MM.1S (cell line): ENCODE measurements at regions not wholly inside any gene's neighbourhood (a gene's known extent, or its start where the extent isn't known, plus 50 kb on each side); places are given as distances from the start of the nearest gene placed in this dataset.

ENCODE experiments used
- DNase-seq: peaks from one replicate; pipeline ENCODE4 v3.0.0-alpha.2; 2015
- H2AFZ ChIP-seq: fragments of 300-600 bp; sonication (generic); 2 replicates; pipeline ENCODE4 v1.6.0; 2016; ENCODE audit warnings: antibody characterized with exemption, low read length
- H3F3A ChIP-seq: fragments of 300-600 bp; sonication (generic); 2 replicates; pipeline ENCODE4 v1.6.1; 2016; ENCODE audit warnings: mild to moderate bottlenecking, antibody characterized with exemption, low read length, moderate library complexity, mixed read lengths; ENCODE audit not compliant: insufficient read depth
- H3K27ac ChIP-seq: fragments of 300-600 bp; sonication (generic); 2 replicates; pipeline ENCODE4 v1.5.1; 2016; ENCODE audit warnings: mild to moderate bottlenecking, low read length
- H3K27me3 ChIP-seq: fragments of 300-600 bp; sonication (generic); replicated peaks from 2 replicates; pipeline ENCODE4 v1.6.0; 2016; ENCODE audit warnings: low read length; ENCODE audit not compliant: insufficient read depth
- H3K36me3 ChIP-seq: fragments of 300-600 bp; sonication (generic); replicated peaks from 2 replicates; pipeline ENCODE4 v1.6.1; 2016; ENCODE audit warnings: mild to moderate bottlenecking, low read length, mixed read lengths; ENCODE audit not compliant: insufficient read depth
- H3K4me1 ChIP-seq: fragments of 300-600 bp; sonication (generic); 2 replicates; pipeline ENCODE4 v1.6.1; 2016; ENCODE audit warnings: low read length, mixed read lengths
- H3K4me2 ChIP-seq: fragments of 300-600 bp; sonication (generic); 2 replicates; pipeline ENCODE4 v1.6.0; 2016; ENCODE audit warnings: low read depth, low read length
- H3K4me3 ChIP-seq: fragments of 300-600 bp; sonication (generic); 2 replicates; pipeline ENCODE4 v1.5.1; 2016; ENCODE audit warnings: low read length, mixed read lengths
- H3K79me2 ChIP-seq: fragments of 300-600 bp; sonication (generic); 2 replicates; pipeline ENCODE4 v1.6.1; 2016; ENCODE audit warnings: mixed run types, low read length, mixed read lengths
- H3K9ac ChIP-seq: fragments of 300-600 bp; sonication (generic); 2 replicates; pipeline ENCODE4 v1.6.1; 2016; ENCODE audit warnings: low read length, mixed read lengths
- H3K9me2 ChIP-seq: fragments of 300-600 bp; sonication (generic); replicated peaks from 2 replicates; pipeline ENCODE4 v1.6.1; 2016; ENCODE audit warnings: mild to moderate bottlenecking, low read length, mixed read lengths; ENCODE audit not compliant: insufficient read depth
- H3K9me3 ChIP-seq: fragments of 300-600 bp; sonication (generic); replicated peaks from 2 replicates; pipeline ENCODE4 v1.6.1; 2016; ENCODE audit warnings: mild to moderate bottlenecking, low read length, mixed read lengths; ENCODE audit not compliant: insufficient read depth
- H4K20me1 ChIP-seq: fragments of 300-600 bp; sonication (generic); 2 replicates; pipeline ENCODE4 v1.6.1; 2016; ENCODE audit warnings: mild to moderate bottlenecking, low read length, moderate library complexity, mixed read lengths; ENCODE audit not compliant: insufficient read depth
- EZH2 ChIP-seq: fragments of 300-600 bp; sonication (generic); optimal IDR thresholded peaks from 2 replicates; pipeline ENCODE3; 2017; ENCODE audit warnings: low read depth, mild to moderate bottlenecking, antibody characterized with exemption, low read length, mixed read lengths
- EZH2phosphoT487 ChIP-seq: fragments of 300-600 bp; sonication (generic); IDR thresholded peaks from 2 replicates; pipeline ENCODE4 v1.6.1; 2018; ENCODE audit warnings: antibody characterized with exemption, low read length
- TF ChIP-seq, protein P1 (sequence below): fragments of 300-600 bp; sonication (generic); IDR thresholded peaks from 2 replicates; pipeline ENCODE4 v1.5.1; 2016; ENCODE audit warnings: antibody characterized with exemption, low read length, mixed read lengths

DNA sequence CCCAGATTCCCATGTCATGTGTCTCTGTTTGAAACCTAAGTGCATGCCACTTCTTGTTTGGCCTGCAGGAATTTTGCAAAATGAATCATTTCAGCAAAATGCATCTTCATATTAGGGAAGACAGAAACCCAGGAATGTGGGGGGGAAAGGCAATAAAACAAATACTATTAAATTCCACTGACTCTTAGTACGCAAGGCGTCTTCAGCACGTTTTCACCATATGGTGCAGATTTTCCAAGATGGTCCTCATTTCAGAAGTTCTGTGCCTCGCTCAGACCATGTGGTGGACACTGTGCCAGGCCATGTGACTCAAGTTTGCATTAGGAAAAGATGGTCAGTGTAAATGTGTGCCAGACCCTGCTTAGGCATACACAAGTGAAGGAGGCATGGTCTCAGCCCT lies 184.0 kb downstream of the ACTL7B start:
- no peak overlapping the region for H3K9ac ChIP-seq
- H3F3A ChIP-seq = no peaks in the 10 kb centered on the region
- H3K27me3 ChIP-seq = no peaks in the 10 kb centered on the region
- H3K27ac ChIP-seq = no peak overlapping the region
- no peaks in the 10 kb centered on the region for H4K20me1 ChIP-seq
- TF ChIP-seq, protein P1, sequence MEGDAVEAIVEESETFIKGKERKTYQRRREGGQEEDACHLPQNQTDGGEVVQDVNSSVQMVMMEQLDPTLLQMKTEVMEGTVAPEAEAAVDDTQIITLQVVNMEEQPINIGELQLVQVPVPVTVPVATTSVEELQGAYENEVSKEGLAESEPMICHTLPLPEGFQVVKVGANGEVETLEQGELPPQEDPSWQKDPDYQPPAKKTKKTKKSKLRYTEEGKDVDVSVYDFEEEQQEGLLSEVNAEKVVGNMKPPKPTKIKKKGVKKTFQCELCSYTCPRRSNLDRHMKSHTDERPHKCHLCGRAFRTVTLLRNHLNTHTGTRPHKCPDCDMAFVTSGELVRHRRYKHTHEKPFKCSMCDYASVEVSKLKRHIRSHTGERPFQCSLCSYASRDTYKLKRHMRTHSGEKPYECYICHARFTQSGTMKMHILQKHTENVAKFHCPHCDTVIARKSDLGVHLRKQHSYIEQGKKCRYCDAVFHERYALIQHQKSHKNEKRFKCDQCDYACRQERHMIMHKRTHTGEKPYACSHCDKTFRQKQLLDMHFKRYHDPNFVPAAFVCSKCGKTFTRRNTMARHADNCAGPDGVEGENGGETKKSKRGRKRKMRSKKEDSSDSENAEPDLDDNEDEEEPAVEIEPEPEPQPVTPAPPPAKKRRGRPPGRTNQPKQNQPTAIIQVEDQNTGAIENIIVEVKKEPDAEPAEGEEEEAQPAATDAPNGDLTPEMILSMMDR = no peak
- TF ChIP-seq EZH2 (no peak), EZH2phosphoT487 (no peak)
- H2AFZ ChIP-seq = no peak overlapping the region
- no peak overlapping the region for H3K4me3 ChIP-seq
- no peaks in the 10 kb centered on the region for H3K36me3 ChIP-seq
- no peaks in the 10 kb centered on the region for H3K9me3 ChIP-seq
- no peaks in the 10 kb centered on the region for H3K9me2 ChIP-seq
- H3K79me2 ChIP-seq = no peaks in the 10 kb centered on the region
- H3K4me2 ChIP-seq = no peak overlapping the region
- H3K4me1 ChIP-seq = no peaks in the 10 kb centered on the region
- no peak for DNase-seq

DNA sequence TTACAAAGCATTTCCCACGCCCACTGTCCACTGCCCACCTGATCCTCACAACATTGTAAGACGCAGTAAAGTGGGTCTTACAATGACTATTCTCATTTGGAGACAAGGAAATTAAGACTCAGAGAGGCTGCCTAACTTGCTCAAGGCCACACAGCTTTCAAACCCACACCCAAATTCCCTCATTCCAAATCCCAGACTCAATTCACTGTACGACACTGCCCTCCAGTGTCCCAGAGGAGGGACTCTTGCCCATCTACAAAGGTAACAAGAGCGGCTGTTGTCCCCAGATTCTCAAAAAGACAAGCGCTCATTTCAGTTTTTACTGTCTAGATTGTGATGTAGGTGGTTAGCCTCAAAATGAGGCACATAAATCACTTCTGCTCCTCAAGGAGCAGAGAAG lies 184.6 kb downstream of the ACTL7B start:
- no peak overlapping the region for H3K9ac ChIP-seq

DNA sequence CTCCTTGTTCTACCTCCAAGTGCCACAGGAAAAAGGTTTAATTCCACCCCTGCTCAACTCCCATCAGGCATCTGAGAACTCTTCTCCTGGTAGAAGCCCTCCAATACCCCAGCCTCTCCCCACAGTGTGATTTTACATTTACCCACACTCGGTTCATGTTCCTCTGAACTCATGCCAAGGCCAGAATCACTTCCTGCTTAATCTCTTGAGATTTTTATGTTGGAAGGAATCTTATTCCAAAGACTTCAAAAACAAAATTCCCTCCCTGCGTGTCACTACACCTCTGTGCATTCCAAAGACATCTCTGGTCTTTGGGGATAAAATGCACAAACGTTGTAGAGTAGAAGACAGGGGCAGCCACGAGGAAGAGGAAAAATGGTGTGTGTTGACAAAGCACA lies 186.8 kb downstream of the ACTL7B start:
- no peak for TF ChIP-seq EZH2phosphoT487
- TF ChIP-seq, protein P1 = no peak
- TF ChIP-seq EZH2 = no peak
- H3K79me2 ChIP-seq = no peaks in the 10 kb centered on the region
- no peak overlapping the region for H3K9ac ChIP-seq
- H3F3A ChIP-seq = no peaks in the 10 kb centered on the region
- no peak overlapping the region for H2AFZ ChIP-seq
- H3K9me3 ChIP-seq = no peaks in the 10 kb centered on the region
- DNase-seq = no peak
- no peaks in the 10 kb centered on the region for H3K4me1 ChIP-seq
- H3K4me2 ChIP-seq = no peak overlapping the region
- H3K36me3 ChIP-seq = no peaks in the 10 kb centered on the region
- H3K4me3 ChIP-seq = no peak overlapping the region
- no peak overlapping the region for H3K27ac ChIP-seq
- no peaks in the 10 kb centered on the region for H3K27me3 ChIP-seq
- H4K20me1 ChIP-seq = no peaks in the 10 kb centered on the region
- no peaks in the 10 kb centered on the region for H3K9me2 ChIP-seq

More for the DNA sequence above, 184.6 kb downstream of the ACTL7B start:
- no peak overlapping the region for H2AFZ ChIP-seq
- H3K4me1 ChIP-seq = no peaks in the 10 kb centered on the region
- no peaks in the 10 kb centered on the region for H3K27me3 ChIP-seq
- H3K27ac ChIP-seq = no peak overlapping the region
- H3K79me2 ChIP-seq = no peaks in the 10 kb centered on the region
- H3K9me3 ChIP-seq = no peaks in the 10 kb centered on the region
- H3K4me3 ChIP-seq = no peak overlapping the region
- TF ChIP-seq, protein P1 = no peak
- no peak for TF ChIP-seq EZH2phosphoT487
- no peak for TF ChIP-seq EZH2
- H4K20me1 ChIP-seq = no peaks in the 10 kb centered on the region
- no peaks in the 10 kb centered on the region for H3K36me3 ChIP-seq
- H3K4me2 ChIP-seq = no peak overlapping the region
- no peaks in the 10 kb centered on the region for H3K9me2 ChIP-seq
- no peaks in the 10 kb centered on the region for H3F3A ChIP-seq
- DNase-seq = no peak
